ENCODE measurements at regions not wholly inside any gene's neighbourhood (a gene's known extent, or its start where the extent isn't known, plus 50 kb on each side); places are given as distances from the start of the nearest gene placed in this dataset.

DNA sequence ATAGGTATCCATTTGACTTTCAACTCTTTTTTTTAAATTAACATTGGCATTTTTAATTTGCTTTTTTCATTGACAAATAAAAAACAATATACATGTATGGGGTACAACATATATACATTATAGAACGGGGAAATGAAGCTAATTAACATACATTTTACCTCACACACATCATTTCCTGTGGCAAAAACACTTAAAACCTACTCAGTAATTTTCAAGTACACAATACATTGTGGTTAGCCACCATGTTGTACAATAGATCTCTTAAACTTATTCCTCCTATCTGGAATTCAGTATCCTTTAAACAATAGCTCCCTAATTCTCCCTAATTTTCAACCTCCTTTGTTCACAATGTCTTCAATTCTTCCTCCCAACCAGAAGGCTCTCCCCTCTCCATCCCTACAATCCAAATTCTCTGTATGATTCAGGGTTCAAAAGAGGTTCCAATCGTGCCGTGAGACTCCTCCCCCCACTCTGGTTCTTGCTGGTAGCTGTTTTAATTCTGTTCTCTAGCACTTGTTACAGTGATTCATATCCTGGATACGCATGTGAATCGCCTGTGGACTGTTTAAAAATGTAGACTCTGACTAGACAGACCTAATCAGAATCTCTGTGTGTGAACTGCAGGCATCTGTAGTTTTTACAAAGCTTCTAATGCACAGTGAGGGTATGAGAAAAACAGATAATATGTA lies 87.6 kb upstream of the DUSP10 start:
- no peaks in the 10 kb centered on the region for H3K23me2 ChIP-seq (ENCODE audit: insufficient read length, low read depth, low read length, poor library complexity, severe bottlenecking)
- H2BK5ac ChIP-seq (ENCODE audit: insufficient read length, low read length): no peak overlapping the region
- Mint-ChIP-seq H3K4me1 (peaks cover 27 to 40% of the 10 kb centered on the region in 2 experiments), H3K4me3 (no peak overlapping the region), H3K36me3 (ENCODE audit: insufficient read depth in 1 of 3, low read depth in 3 of 3) (peaks cover 0 to 12% (median 2%) of the 10 kb centered on the region in 3 experiments; a peak in 3 of 7 replicates), H3K27ac (no peak overlapping the region), H3K27me3 (ENCODE audit: low read depth) (peaks cover 6% of the 10 kb centered on the region), H3K9me3 (peaks cover 2 to 10% of the 10 kb centered on the region in 2 experiments; a peak in 4 of 5 replicates)
- H3K79me2 ChIP-seq (ENCODE audit: insufficient read depth, low read length): no peaks in the 10 kb centered on the region
- no peaks in the 10 kb centered on the region for H3K79me1 ChIP-seq (ENCODE audit: insufficient read depth, low read depth, low read length, poor library complexity, severe bottlenecking)
- no peak overlapping the region for H2AK5ac ChIP-seq (ENCODE audit: insufficient read length, low read length)
- H3K56ac ChIP-seq (ENCODE audit: insufficient read length, low read depth, low read length): no peak overlapping the region
- no peak for DNase-seq
- no peak overlapping the region for H3K9ac ChIP-seq (ENCODE audit: extremely low read depth, insufficient read length, low read length)
- H3K14ac ChIP-seq (ENCODE audit: insufficient read depth, low read length): no peak overlapping the region
- no peak overlapping the region for H4K91ac ChIP-seq (ENCODE audit: insufficient read length, low read depth, low read length)
- no peak overlapping the region for H2BK20ac ChIP-seq (ENCODE audit: low read depth, low read length, poor library complexity, severe bottlenecking)
- H3K27ac ChIP-seq (ENCODE audit: insufficient read length, low read depth, low read length): no peak overlapping the region
- H3T11ph ChIP-seq (ENCODE audit: low read length): no peak overlapping the region
- no peak overlapping the region for H2BK120ac ChIP-seq (ENCODE audit: low read depth, low read length, poor library complexity, severe bottlenecking)
- H2BK15ac ChIP-seq (ENCODE audit: low read depth, low read length): no peak overlapping the region
- no peak overlapping the region for H3K4ac ChIP-seq (ENCODE audit: low read depth, low read length)
- H3K27me3 ChIP-seq (ENCODE audit: insufficient read depth, low read length): no peaks in the 10 kb centered on the region
- no peak overlapping the region for H3K23ac ChIP-seq (ENCODE audit: insufficient read length, low read depth, low read length)
- TF ChIP-seq, protein P1, sequence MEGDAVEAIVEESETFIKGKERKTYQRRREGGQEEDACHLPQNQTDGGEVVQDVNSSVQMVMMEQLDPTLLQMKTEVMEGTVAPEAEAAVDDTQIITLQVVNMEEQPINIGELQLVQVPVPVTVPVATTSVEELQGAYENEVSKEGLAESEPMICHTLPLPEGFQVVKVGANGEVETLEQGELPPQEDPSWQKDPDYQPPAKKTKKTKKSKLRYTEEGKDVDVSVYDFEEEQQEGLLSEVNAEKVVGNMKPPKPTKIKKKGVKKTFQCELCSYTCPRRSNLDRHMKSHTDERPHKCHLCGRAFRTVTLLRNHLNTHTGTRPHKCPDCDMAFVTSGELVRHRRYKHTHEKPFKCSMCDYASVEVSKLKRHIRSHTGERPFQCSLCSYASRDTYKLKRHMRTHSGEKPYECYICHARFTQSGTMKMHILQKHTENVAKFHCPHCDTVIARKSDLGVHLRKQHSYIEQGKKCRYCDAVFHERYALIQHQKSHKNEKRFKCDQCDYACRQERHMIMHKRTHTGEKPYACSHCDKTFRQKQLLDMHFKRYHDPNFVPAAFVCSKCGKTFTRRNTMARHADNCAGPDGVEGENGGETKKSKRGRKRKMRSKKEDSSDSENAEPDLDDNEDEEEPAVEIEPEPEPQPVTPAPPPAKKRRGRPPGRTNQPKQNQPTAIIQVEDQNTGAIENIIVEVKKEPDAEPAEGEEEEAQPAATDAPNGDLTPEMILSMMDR (conservative IDR thresholded peaks at IDR 0.05): no peak
- no peak overlapping the region for H3K4me2 ChIP-seq (ENCODE audit: insufficient read depth, insufficient read length, low read length)
- H3K4me1 ChIP-seq (ENCODE audit: insufficient read depth, low read length): no peaks in the 10 kb centered on the region; the same call in 1 of the 2 replicates
- WGBS (ENCODE audit: extremely low coverage, insufficient read length, low lambda C conversion rate): no CpG with 5 or more reads among the region's 5 CpGs
- H3K18ac ChIP-seq (ENCODE audit: insufficient read length, low read depth, low read length): no peak overlapping the region
- H4K8ac ChIP-seq (replicated peaks; ENCODE audit: insufficient read length, low read depth, low read length): no peak overlapping the region
- H4K5ac ChIP-seq (ENCODE audit: insufficient read length, low read depth, low read length): no peak overlapping the region
- H3K9me3 ChIP-seq (ENCODE audit: control insufficient read depth, low read depth, low read length): no peaks in the 10 kb centered on the region
- no peak overlapping the region for H2BK12ac ChIP-seq (ENCODE audit: insufficient read length, low read depth, low read length)
- H4K20me1 ChIP-seq (ENCODE audit: control insufficient read depth, insufficient read depth, insufficient read length): no peaks in the 10 kb centered on the region
- no peak overlapping the region for H2AFZ ChIP-seq (ENCODE audit: low read length)
